GM21619 (cell line): ENCODE measurements at regions not wholly inside any gene's neighbourhood (a gene's known extent, or its start where the extent isn't known, plus 50 kb on each side); places are given as distances from the start of the nearest gene placed in this dataset.

Experiments used
- ATAC-seq: cut with Tn5 transposase; IDR thresholded peaks from one replicate; pipeline ENCODE4 v1.9.1; 2021; ENCODE audit not compliant: unreplicated experiment

GRCh38 chr3:105923140-105923539, 54.3 kb upstream of the CBLB start:
- no peak for ATAC-seq

GRCh38 chr3:105927741-105928140, 58.9 kb upstream of the CBLB start:
- ATAC-seq, result no peak

- no peak for ATAC-seq
Measured at GRCh38 chr3:105930733-105931132, 61.9 kb upstream of the CBLB start.

GRCh38 chr3:105931500-105931899, 62.7 kb upstream of the CBLB start:
- ATAC-seq, result no peak

GRCh38 chr3:105933871-105934270, 65.1 kb upstream of the CBLB start:
- no peak for ATAC-seq

- ATAC-seq, result no peak
Measured at GRCh38 chr3:105938101-105938500, 69.3 kb upstream of the CBLB start.

- no peak for ATAC-seq
Measured at GRCh38 chr3:105938806-105939205, 70.0 kb upstream of the CBLB start.

- no peak for ATAC-seq
Measured at GRCh38 chr3:105944276-105944675, 75.5 kb upstream of the CBLB start.

- no peak for ATAC-seq
Measured at GRCh38 chr3:105944721-105945120, 75.9 kb upstream of the CBLB start.

- ATAC-seq, result no peak
Measured at GRCh38 chr3:105948101-105948500, 79.3 kb upstream of the CBLB start.

GRCh38 chr3:105950881-105951600, 82.2 kb upstream of the CBLB start:
- no peak for ATAC-seq

GRCh38 chr3:105953831-105954230, 85.0 kb upstream of the CBLB start:
- ATAC-seq, result no peak

GRCh38 chr3:105956306-105956705, 87.5 kb upstream of the CBLB start:
- ATAC-seq, result no peak

GRCh38 chr3:105957722-105958121, 88.9 kb upstream of the CBLB start:
- no peak for ATAC-seq

- no peak for ATAC-seq
Measured at GRCh38 chr3:105958237-105959000, 89.6 kb upstream of the CBLB start.

GRCh38 chr3:105959851-105960250, 91.0 kb upstream of the CBLB start:
- no peak for ATAC-seq

- no peak for ATAC-seq
Measured at GRCh38 chr3:105960381-105960780, 91.6 kb upstream of the CBLB start.

GRCh38 chr3:105963161-105963560, 94.3 kb upstream of the CBLB start:
- no peak for ATAC-seq

GRCh38 chr3:105965384-105965783, 96.6 kb upstream of the CBLB start:
- no peak for ATAC-seq

- no peak for ATAC-seq
Measured at GRCh38 chr3:105967117-105967516, 98.3 kb upstream of the CBLB start.

- no peak for ATAC-seq
Measured at GRCh38 chr3:105970283-105970682, 101.5 kb upstream of the CBLB start.

GRCh38 chr3:105972069-105972468, 103.3 kb upstream of the CBLB start:
- no peak for ATAC-seq

- ATAC-seq, result no peak
Measured at GRCh38 chr3:105974381-105974780, 105.6 kb upstream of the CBLB start.
